DMS114 treated with DMSO at 0.1 percent for 48 hours (cell line): ENCODE measurements at regions not wholly inside any gene's neighbourhood (a gene's known extent, or its start where the extent isn't known, plus 50 kb on each side); places are given as distances from the start of the nearest gene placed in this dataset.
"Not testable (repeated sequence)": the region's sequence is repeated elsewhere in the genome, so short reads cannot be mapped to it uniquely, and the experiment has no call there.

Experiments
- DNase-seq: peaks from one replicate; lab custom pipeline; 2025; ENCODE audit not compliant: unreplicated experiment; lab: John Stamatoyannopoulos, UW

DNA sequence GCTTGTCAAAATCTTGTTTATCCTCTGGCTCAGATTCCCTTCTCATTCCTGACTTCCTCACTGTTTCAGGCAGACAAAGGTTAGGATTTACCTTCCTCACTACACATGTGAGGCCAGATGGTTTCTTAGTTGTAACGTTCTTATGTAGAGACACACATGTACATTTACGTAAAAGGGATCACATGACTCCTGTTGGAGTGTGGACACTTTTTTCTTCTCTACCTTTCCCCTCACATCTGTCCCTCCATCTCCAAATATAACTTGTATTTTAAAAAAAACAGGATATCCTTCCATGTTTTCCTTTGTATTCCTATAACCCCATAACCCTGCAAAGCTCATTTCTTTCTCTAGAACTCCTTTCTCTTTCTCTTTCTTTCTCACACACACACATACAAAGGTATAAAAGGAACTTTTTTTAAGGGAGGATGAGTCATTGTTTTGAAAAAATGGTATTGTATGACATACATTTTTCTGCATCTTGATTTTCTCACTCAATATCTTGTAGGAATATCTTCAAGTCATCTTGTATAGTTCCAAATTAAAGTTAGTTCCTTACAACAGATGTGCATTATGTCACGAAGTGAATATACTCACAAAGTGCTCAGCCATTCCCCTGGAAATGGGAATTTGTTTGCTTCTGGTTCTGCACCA lies 78.2 kb upstream of the SULF2 start:
- no peak for DNase-seq

DNA sequence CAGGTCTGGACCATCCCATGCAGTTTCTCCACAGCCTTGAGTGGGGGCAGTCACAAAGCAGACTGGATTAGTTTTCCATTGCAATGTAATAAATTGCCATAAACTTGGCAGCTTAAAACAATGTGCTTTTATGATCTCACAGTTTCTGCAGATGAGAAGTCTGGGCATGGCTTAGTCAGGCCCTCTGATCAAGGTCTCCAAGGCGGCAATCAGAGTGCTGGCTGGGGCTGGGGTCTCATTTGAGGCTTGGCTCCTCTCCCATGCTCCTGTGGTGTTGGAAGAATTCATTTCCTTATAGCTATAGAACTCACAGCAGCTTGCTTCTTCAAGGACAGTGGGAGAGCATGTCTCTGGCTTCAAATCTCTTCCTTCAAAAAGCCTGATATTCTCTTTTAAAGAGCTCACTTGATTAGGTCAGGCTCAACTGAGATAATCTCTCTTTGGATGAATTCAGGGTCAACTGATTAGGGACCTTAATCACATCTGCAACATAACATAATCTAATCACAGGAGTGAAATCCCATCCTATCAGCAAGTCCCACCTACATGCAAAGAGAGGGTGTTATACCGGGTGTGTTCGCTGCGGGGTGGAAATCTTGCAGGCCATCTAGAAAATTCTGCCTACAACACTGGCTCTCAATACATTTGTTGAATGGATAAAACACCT lies 77.4 kb upstream of the SULF2 start:
- DNase-seq, result no peak

DNA sequence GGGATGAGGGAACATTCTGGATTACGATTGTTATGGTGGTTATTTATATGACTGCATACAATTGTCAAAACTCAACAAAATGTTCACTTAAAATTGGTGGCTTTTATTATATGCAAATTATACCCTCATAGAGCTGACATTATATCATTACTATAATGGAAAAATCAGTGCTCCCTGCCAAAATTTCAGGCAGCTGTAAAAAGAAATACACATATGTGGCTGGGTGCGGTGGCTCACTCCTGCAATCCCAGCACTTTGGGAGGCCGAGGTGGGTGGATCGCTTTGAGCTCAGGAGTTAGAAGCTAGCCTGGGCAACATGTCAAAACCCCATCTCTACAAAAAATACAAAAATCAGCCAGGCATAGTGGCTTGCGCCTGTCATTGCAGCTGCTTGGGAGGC lies 75.8 kb upstream of the SULF2 start:
- DNase-seq, result no peak

DNA sequence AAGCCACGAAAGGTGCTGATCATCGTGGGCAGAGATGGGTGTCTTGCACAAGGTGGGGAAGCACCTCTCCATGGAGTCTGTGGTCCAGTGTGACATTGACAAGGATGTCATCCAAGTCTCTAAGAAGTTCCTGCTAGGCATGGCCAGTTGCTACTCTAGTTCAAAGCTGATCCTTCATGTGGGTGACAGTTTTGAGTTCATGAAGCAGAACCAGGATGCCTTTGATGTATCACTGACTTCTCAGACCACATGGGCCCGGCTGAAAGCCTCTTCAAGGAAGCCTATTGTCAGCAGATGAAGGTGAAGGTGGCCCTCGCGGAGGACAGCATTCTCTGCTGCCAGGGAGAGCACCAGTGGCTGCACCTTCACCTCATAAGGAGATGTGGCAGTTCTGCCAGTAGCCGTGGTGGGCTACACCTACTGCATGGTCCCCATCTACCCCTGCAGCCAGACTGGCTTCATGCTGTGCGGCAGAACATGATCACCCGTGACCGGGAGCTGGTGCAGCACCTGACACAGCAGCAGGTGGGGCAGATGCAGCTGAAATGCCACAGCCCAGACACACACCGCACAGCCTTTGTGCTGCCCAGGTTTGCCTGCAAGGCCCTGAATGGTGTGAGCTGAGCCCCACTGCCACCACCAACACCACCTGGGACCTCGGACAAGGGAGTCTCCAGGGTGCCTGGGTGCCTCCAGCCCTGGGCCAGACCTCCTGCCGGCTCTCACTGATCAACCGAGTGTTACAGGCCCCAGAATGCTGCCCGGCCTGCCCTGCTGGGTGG lies 75.0 kb upstream of the SULF2 start:
- DNase-seq, result no peak

DNA sequence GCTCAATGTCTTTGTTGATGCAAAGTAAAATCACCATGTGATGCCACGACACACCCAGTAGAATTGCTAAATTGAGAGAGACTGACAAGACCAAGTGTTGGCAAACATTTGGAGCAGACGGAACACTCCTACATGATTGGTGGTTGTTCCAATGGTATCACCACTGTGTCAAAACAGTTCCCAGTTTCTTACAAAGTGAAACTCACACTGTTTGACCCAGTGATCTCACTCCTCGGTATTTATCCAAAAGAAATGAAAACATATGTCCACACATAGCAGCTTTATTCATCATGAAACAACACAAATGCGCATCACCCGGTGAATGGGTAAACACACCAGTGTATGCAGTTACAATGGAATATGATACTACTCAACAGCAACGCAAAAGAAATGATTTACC lies 74.0 kb upstream of the SULF2 start:
- no peak for DNase-seq

DNA sequence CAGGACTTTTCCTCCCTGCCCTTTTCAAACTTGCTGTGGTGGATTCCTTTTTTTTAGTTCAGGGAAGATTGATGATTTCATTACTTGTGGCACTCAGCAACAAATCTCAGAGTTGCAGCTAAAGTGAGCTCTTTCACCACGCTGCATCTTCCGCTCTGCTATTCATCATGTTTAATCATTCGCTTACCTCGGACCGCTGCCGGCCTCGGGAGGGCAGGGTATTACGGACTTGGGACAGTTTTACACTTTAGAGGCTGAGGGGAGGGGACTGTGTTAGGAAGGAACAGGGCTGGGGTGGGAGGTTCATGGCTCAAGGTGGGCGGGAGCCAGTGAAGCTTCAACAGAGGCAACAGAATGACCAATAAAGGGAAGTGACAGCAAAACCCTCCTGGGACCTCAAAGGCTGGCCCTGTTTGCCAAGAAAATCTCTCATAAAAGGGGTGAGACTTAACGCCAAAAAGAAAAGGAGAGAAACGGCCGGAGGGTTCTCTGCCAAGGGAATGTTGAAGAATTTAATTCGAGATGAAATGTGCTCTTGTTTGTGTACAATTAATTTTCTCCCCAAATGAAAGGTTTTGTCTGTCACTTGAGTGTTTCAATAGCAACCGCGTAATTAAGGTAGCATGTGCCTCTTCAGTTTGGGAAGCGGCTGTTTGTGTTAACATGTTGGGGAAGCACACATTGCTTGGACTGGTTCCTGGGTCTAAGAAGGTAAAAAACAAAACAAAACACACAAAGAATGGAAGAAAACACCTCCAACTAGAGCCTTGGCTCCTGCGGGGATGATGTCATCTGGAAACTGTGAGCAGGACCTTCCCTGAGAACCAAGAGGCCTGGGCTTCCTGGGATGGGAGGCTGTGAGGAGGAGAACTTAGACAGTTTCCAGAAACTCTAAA lies 72.5 kb upstream of the SULF2 start:
- no peak for DNase-seq

DNA sequence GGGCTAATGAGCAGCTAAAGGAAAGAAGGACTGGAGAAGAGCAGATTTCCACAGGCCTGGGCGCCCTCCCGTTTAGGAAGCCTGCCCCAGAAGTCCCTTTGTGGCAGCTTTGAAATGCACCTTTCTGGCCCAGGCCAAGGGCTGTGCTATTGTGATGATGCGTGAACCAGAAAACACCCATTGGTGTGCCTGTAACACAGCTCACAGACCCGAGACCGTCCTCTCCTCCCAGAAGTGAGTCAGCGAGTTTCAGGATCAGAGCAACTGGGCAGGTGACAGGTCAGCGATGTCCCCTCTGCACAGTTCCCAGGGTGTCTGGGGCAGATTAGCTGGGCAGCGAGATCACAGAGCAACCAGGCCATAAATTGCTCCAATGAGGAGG lies 71.9 kb upstream of the SULF2 start:
- DNase-seq, result no peak

DNA sequence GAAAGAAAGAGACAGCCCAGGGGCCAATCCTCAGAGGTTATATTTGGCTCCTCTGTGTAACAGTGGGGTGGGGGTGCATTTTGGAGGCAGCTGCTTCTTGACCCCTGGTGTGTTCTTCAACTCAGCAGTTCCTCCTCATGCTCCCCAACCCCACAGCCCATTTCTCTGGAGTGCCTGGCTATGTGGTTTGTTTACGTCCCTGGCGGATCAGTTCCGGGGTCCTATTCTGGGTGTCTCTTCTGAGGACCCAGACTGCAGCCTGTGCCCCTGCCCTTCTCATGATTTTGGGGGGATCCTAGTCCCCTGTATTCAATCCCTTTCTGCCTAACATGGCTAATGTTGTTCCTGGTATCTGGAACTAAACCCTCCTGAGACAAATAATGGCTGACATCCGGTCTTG lies 70.5 kb upstream of the SULF2 start:
- DNase-seq, result no peak

DNA sequence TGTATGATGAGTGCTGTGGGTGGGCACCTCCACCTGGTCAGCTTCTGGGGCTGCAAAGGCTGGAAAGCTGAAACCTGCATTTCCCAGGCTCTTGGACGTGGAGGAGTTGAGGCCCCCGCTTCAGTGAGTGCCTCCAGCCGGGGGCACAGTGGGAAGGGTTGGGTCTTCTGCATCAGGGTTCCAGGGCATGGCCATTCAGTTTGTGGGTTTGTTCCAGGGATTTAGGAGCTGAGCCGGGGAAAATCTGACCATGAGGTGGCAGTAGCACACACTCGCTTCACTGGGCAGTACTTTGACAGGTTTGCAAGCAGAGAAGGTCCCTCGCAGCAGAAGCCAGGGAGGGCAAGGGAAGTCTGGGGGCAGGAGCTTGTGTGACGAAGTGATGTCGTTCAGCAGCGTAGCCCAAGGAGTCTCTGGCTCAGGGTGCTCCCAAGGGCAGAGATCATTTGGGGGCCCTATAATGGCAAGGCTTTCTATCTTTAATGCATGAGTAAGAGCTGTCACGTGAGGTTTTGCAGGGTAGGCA lies 69.5 kb upstream of the SULF2 start:
- peak; percentile 13 for DNase-seq

DNA sequence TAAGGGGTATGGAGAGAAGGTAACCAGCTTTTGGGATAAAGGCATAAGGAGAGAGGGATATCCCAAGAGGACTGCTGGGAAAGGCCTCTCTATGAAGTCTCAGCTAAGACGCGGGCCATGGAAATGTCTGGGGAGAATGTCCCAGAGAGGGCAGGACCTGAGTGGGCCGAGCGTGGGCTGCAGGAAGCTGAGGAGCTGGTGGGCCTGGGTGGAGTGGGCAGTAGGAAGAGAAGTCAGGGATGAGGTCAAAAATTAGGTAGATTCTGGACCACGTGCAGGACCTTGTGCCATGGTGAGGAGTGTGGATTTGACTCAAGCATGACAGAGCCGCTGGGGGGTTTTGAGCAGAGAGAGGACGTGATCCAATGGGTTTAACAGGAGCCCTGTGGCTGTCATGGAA lies 66.5 kb upstream of the SULF2 start:
- no peak for DNase-seq

DNA sequence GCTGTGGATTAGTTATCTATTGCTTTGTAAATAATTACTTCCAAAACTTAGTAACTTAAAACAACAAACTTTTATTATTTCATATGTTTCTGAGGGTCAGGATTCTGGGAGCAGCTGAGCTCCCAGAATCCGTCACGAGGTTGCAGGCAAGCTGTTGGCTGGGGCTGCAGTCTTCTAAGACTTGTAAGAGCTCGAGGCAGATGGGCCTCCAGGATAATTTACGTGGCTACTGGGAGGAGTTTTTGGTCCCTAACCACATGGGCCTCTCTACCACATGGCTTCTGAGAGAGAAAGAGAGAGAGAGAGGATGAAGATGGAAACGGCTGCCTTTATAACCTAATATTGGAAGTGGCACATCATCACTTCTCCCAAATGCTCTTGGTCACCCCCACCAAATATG lies 64.9 kb upstream of the SULF2 start:
- no peak for DNase-seq

DNA sequence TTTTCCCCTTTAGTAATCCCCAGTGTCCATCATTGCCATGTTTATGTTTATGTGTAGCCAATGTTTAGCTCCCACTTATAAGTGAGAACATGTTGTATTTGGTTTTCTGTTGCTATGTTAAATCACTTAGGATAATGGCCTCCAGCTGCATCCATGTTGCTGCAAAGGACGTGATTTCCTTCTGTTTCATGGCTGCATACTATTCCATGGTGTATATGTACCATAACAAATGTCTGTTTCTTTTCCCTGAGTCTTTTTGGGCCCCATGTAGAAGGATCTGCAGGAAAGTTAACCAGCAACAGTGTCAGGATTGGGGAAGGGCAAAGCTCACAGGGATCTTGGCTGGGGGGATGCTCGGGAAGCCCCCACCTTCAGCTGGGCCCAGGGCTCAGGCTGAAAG lies 64.3 kb upstream of the SULF2 start:
- DNase-seq, result no peak

DNA sequence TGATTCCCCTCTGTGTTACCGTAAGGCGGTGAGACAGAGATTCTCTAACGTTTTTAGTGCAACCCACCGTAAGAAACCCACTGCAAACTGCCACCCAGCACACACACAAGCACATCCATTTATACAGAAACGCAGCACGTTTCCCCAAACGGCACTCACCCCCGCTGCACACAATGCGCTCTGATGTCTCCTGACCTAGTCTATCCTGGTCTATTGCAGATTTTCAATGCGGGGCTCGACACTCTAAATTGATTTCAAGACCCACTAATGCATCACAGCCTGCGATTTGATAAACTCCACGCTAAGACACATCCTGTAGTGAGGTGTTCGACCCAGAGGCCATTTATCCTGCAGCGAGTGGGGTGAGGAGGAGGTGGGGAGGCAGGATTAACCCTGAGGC lies 63.7 kb upstream of the SULF2 start:
- no peak for DNase-seq

DNA sequence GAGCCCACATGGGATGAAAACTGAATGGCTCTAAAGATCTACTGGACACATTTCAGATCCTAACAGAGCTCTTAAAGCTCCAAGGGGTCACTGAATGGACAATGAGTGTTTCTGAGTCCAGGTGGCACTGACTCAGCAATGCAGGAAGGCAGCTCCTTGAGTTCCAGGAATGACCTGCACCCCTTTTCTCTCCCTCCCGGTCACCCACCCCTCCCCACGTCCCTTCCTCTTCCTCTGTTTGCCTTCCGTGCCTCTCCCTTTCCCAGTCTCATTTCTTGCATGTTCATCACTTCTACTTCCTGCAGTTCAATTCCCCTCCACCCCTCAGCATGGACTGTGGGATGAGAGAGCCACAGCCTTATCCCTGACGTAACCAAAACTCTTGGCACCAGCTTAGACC lies 63.3 kb upstream of the SULF2 start:
- not testable (repeated sequence) for DNase-seq

DNA sequence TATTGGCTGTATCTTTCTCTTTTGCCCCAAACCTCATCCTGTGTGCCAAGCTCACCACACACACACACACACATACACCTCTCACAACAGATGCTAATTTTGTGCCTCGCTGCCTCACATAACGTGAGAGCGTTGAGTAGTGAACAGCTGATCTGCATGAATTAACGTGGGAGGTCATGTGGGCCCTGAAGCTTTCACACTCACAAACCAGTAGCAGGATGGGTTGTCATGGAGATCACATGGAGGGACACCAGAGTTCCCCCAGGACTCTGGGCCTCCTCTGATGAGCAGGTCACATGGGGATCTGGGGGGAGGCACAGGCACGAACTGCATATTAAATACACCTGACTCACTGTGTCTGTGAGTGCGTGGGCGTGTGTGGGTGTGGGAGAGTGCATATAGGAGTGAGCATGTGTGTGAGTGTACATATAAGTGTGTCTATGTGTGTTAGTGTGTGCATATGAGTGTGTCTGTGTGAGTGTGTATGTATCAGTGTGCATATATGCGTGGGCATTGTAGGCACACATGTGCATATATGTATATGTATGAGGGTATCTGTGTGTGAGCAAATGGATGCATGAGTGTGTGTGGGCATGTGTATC lies 62.7 kb upstream of the SULF2 start:
- no peak for DNase-seq

DNA sequence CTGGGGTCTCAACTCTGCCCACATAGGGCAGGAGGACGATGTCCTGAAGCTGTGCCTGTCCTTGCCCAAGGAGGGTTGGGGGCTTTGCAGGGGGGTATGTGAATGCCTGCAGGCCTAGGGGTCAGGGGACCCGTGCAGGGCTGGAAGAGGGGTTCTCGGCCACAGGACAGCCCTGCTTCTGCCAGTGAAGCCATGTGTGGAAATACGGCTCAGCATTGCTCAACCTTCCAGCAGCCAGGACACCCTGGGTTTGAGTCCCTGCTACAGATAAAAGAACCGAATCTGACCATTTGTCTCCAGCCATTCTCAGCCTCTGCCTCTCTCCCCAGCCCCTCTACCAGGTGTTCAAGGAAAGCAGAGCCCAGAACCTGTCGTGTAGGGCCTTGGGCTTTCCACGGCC lies 61.9 kb upstream of the SULF2 start:
- not testable (repeated sequence) for DNase-seq

DNA sequence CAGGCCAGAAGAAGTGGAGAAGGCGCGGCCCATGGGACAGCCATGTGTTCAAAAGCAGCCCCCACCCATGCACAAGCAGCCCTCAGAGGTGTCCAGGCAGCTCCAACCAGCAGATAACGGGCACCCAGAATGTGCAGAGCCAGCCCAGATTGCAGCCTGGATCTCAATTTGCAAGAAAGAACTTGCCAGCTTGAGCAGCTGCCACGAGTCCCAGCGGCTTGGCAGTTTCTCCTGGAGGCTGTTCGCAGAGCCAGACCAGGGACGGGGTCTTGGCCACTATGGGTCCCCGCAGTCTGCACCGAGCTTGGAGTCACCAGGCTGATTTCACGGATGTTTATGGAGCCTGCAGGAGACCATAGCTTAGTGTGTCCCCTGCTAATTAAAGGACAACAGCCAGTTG lies 61.4 kb upstream of the SULF2 start:
- DNase-seq, result not testable (repeated sequence)

DNA sequence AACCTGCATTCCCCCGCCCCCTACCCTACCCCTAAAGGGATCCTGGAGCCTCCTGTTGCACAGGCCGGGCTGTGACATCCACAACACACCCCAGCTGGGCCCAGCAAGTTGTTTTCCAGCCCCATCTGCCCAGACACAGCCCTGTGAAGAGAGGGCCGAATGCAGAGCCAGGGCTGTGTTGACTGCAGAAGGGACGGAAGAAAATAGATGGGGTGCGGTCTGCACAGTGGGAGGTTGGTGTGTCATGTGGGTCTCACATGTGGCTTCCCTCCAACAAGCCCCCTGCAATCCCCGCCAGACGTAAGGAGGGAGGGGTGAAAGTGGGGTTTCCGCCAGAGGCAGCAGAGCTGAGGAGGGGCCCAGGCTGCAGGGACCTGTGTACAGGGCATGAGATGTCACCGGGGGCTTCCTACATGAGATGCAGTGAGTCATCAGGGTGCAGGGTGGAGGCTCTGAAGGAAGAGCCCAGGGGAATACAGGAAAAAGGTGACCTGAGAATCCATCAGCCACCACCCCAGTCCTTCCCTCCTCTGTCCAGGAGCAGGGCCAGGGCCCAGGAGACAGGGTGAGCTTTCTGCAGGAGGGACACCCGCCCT lies 60.2 kb upstream of the SULF2 start:
- not testable (repeated sequence) for DNase-seq

DNA sequence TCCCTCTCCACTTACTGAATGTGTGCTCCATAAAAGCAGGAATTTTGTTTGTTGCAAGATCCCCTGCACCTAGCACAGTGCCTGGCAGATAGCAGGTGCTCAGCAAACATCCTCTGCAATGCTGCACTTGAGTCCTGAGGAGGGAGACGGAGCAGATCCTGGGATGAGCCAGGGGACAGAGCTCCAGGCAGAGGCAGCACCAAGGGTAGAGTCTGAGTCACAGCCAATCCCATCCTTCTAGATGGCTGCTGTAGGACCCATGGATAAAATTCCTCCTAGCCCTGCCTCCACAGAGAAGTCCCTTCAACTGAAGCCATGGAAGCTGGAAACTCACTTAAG lies 59.3 kb upstream of the SULF2 start:
- not testable (repeated sequence) for DNase-seq

DNA sequence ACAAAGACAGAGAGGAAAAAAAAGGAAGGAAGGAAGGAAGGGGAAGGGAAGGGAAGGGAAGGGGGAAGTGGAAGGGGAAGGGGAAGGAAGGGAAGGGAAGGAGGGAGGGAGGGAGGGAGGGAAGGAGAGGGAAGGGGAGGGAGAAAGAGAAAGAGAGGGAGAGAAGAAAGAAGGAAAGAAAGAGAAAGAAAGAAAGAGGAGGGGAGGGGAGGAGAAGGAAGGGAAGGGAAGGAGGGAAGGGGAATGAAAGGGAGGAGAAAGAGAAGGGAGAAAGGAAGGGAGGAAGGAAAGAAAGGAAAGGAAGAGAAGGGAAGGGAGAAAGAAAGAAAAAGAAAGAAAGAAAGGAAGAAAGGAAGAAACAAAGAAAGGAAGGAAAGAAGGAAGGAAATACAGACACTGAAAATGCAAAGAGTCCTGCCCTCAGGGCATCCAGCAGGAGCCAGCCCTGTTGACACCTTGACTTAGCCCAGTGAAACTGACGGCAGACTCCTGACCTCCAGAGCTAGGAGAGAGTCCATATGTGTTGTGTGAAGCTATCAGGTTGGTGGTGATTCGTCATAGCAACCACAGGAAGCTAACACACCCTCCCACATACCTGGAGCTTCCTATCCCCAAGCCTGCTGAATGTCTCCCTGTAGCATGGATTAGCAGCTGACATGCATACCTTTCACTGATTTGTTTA lies 58.7 kb upstream of the SULF2 start:
- no peak for DNase-seq
